ENCODE measurements at regions not wholly inside any gene's neighbourhood (a gene's known extent, or its start where the extent isn't known, plus 50 kb on each side); places are given as distances from the start of the nearest gene placed in this dataset.
A peak's percentile ranks its signal among the peaks of the same experiment; 100 is the strongest.

DNA sequence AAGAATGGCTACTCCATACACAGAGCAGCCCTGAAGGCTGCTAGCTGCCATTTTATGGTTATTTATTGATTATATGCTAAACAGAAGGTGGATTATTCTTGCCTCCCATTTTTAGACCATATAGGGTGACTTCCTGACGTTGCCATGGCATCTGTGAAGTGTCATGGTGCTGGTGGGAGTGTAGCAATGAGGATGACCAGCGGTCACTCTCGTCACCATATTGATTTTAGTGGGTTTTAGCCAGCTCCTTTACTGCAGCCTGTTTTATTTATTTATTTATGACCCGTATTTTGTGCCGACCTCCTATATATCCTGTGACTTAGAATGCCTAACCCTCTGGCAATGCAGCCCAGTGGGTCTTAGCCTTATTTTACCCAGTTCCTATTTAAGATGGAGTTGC, 553.9 kb downstream of the TNS1 start:
- ATAC-seq (ENCODE audit: insufficient read depth, low FRiP score): no peak
- 92 to 94% methylated on average over 5 of the region's 5 CpGs for WGBS, 2 donors

DNA sequence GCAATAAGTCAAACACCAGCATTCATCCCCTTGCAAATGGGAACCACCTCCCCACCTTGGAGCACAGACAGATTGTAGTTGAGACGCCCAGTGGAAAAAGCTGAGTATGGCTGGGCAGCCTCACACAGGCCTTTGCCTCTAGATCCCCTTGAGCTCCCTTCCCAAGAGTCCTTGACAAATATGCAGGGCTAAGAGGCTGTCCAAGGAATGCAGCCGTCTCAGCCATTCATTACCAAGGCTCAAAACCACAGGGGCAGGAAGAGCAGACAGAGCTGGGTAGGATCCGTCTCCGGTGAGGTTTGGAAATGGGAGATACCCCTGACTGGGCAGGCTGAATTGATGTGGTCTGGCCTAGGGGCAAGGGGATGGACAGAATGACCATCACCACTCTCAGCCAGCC, 557.1 kb downstream of the TNS1 start:
- DNase-seq (peak in 2 of 3 donors; percentile 59 to 61), ATAC-seq (ENCODE audit: insufficient read depth, low FRiP score) (no peak)
- WGBS, 2 donors: 60 to 73% methylated on average over 4 of the region's 4 CpGs

More for the DNA sequence above, 553.9 kb downstream of the TNS1 start:
- Histone ChIP-seq H3K9ac (ENCODE audit: insufficient read depth in 1 of 2, low read length in 2 of 2) (no peak overlapping the region), H3K36me3 (ENCODE audit: control insufficient read depth in 4 of 4, insufficient read depth in 4 of 4, low read length in 4 of 4) (no peaks in the 10 kb centered on the region), H3K27ac (ENCODE audit: low read depth in 1 of 2, low read length in 1 of 2) (no peak overlapping the region), H3K4me1 (ENCODE audit: control insufficient read depth in 5 of 5, insufficient read depth in 5 of 5, low read length in 5 of 5) (peaks cover 0 to 14% (median 2%) of the 10 kb centered on the region in 5 donors), H3K27me3 (ENCODE audit: control insufficient read depth in 3 of 3, insufficient read depth in 3 of 3, low read length in 2 of 3) (no peaks in the 10 kb centered on the region), H3K9me3 (ENCODE audit: control insufficient read depth in 4 of 4, insufficient read depth in 3 of 4, low read length in 3 of 4) (no peaks in the 10 kb centered on the region), H3K4me3 (no peak overlapping the region)
- TF ChIP-seq, protein P1, sequence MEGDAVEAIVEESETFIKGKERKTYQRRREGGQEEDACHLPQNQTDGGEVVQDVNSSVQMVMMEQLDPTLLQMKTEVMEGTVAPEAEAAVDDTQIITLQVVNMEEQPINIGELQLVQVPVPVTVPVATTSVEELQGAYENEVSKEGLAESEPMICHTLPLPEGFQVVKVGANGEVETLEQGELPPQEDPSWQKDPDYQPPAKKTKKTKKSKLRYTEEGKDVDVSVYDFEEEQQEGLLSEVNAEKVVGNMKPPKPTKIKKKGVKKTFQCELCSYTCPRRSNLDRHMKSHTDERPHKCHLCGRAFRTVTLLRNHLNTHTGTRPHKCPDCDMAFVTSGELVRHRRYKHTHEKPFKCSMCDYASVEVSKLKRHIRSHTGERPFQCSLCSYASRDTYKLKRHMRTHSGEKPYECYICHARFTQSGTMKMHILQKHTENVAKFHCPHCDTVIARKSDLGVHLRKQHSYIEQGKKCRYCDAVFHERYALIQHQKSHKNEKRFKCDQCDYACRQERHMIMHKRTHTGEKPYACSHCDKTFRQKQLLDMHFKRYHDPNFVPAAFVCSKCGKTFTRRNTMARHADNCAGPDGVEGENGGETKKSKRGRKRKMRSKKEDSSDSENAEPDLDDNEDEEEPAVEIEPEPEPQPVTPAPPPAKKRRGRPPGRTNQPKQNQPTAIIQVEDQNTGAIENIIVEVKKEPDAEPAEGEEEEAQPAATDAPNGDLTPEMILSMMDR (IDR thresholded peaks at IDR 0.05; ENCODE audit: control extremely low read depth, extremely low read depth): no peak
- no peak for DNase-seq

DNA sequence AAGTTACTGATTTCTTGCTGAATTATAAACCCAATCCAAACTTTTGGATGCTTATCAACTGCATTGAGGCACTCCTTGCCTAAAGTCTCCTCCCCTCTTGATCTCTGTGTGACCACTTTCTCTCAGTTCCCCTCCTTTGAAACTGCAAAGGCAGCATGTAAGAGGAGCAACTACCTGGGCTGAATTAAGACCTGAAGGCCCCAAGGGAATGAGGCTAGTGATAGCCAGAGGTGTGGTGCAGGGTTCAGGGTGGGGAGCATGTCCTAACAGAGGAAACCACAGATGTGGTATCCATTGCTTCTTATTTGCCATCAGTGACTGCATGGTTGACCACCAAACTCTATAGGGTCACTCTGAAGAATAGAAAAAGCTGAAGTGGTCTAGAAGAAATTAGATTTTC, 557.9 kb downstream of the TNS1 start:
- H3K4me1 ChIP-seq (ENCODE audit: control insufficient read depth in 5 of 5, insufficient read depth in 5 of 5, low read length in 5 of 5): peaks cover 0 to 10% (median 2%) of the 10 kb centered on the region in 5 donors
- no peak overlapping the region for H3K4me3 ChIP-seq
- TF ChIP-seq, protein P1 (IDR thresholded peaks at IDR 0.05; ENCODE audit: control extremely low read depth, extremely low read depth): no peak
- no peaks in the 10 kb centered on the region for H3K9me3 ChIP-seq (ENCODE audit: control insufficient read depth in 4 of 4, insufficient read depth in 3 of 4, low read length in 3 of 4)
- H3K36me3 ChIP-seq (ENCODE audit: control insufficient read depth in 4 of 4, insufficient read depth in 4 of 4, low read length in 4 of 4): no peaks in the 10 kb centered on the region
- no peaks in the 10 kb centered on the region for H3K27me3 ChIP-seq (ENCODE audit: control insufficient read depth in 3 of 3, insufficient read depth in 3 of 3, low read length in 2 of 3)
- no peak for DNase-seq
- ATAC-seq (ENCODE audit: insufficient read depth, low FRiP score): no peak
- no peak overlapping the region for H3K27ac ChIP-seq (ENCODE audit: low read depth in 1 of 2, low read length in 1 of 2)
- no peak overlapping the region for H3K9ac ChIP-seq (ENCODE audit: insufficient read depth in 1 of 2, low read length in 2 of 2)

More for the DNA sequence above, 557.1 kb downstream of the TNS1 start:
- Histone ChIP-seq H3K27me3 (ENCODE audit: control insufficient read depth in 3 of 3, insufficient read depth in 3 of 3, low read length in 2 of 3) (no peaks in the 10 kb centered on the region), H3K4me3 (no peak overlapping the region), H3K4me1 (ENCODE audit: control insufficient read depth in 5 of 5, insufficient read depth in 5 of 5, low read length in 5 of 5) (peaks cover 0 to 11% (median 2%) of the 10 kb centered on the region in 5 donors), H3K27ac (ENCODE audit: low read depth in 1 of 2, low read length in 1 of 2) (no peak overlapping the region), H3K9ac (ENCODE audit: insufficient read depth in 1 of 2, low read length in 2 of 2) (no peak overlapping the region), H3K9me3 (ENCODE audit: control insufficient read depth in 4 of 4, insufficient read depth in 3 of 4, low read length in 3 of 4) (no peaks in the 10 kb centered on the region), H3K36me3 (ENCODE audit: control insufficient read depth in 4 of 4, insufficient read depth in 4 of 4, low read length in 4 of 4) (no peaks in the 10 kb centered on the region)
- TF ChIP-seq, protein P1 (IDR thresholded peaks at IDR 0.05; ENCODE audit: control extremely low read depth, extremely low read depth): no peak

DNA sequence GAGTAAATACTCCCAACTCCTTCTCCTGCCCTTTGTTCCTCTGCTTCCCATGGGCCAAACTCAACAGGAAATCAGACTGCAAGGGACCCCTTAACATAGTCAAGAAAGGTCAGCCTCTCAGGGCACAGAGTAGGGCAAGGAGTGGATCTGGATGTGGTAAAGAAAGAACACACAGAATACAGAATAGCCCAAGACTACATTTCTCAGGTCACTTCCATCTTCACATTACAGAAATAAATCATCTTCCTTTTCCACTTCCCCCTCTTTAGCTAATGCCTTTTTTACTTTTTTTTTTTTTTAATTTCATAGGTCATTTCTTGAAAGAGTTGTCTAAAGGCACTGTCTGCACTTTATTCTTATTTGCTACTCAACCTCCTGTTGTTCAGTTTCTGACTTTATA, 558.3 kb downstream of the TNS1 start:
- Histone ChIP-seq H3K4me3 (no peak overlapping the region), H3K4me1 (ENCODE audit: control insufficient read depth in 5 of 5, insufficient read depth in 5 of 5, low read length in 5 of 5) (peaks cover 0 to 7% (median 3%) of the 10 kb centered on the region in 5 donors), H3K27me3 (ENCODE audit: control insufficient read depth in 3 of 3, insufficient read depth in 3 of 3, low read length in 2 of 3) (no peaks in the 10 kb centered on the region), H3K9ac (ENCODE audit: insufficient read depth in 1 of 2, low read length in 2 of 2) (no peak overlapping the region), H3K27ac (ENCODE audit: low read depth in 1 of 2, low read length in 1 of 2) (no peak overlapping the region), H3K36me3 (ENCODE audit: control insufficient read depth in 4 of 4, insufficient read depth in 4 of 4, low read length in 4 of 4) (no peaks in the 10 kb centered on the region), H3K9me3 (ENCODE audit: control insufficient read depth in 4 of 4, insufficient read depth in 3 of 4, low read length in 3 of 4) (no peaks in the 10 kb centered on the region)
- DNase-seq: no peak
- ATAC-seq (ENCODE audit: insufficient read depth, low FRiP score): no peak
- TF ChIP-seq, protein P1 (IDR thresholded peaks at IDR 0.05; ENCODE audit: control extremely low read depth, extremely low read depth): no peak
